Activated CD4-positive, alpha-beta T cell treated with anti-CD3 and anti-CD28 coated beads, Interleukin-2, Interleukin-6, amounts not matched to agents 100 ng/mL and 50 ng/mL, durations not matched to agents 16 hours and 8 hours (primary cell): ENCODE measurements at regions not wholly inside any gene's neighbourhood (a gene's known extent, or its start where the extent isn't known, plus 50 kb on each side); places are given as distances from the start of the nearest gene placed in this dataset.
"Not testable (repeated sequence)": the region's sequence is repeated elsewhere in the genome, so short reads cannot be mapped to it uniquely, and the experiment has no call there.

Experiments
- DNase-seq: peaks from one replicate; pipeline ENCODE4 v3.0.0-alpha.2; 2020

DNA sequence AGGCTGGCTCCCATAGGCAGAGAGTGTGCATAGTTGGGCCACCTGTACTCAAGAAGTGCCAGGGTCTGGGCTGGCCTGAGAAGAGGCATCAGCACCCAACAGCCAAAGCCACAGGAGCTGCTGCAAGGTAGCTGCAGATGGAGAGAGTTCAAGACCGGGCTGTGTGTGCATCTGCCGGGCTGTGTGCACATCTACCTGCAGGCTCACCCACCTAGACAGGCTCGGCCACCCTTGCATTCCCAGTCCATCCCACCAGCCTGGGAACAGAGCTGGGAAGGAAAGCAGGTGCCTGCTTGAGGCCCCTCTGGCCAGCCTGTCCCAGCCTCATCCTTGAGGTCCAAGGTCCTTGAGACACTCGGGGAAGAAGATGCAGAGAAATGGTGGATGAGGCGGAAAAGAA, 194.4 kb upstream of the AJAP1 start:
- no peak for DNase-seq

GRCh38 chr1:4460651-4461050, 193.8 kb upstream of the AJAP1 start:
- no peak for DNase-seq

DNA sequence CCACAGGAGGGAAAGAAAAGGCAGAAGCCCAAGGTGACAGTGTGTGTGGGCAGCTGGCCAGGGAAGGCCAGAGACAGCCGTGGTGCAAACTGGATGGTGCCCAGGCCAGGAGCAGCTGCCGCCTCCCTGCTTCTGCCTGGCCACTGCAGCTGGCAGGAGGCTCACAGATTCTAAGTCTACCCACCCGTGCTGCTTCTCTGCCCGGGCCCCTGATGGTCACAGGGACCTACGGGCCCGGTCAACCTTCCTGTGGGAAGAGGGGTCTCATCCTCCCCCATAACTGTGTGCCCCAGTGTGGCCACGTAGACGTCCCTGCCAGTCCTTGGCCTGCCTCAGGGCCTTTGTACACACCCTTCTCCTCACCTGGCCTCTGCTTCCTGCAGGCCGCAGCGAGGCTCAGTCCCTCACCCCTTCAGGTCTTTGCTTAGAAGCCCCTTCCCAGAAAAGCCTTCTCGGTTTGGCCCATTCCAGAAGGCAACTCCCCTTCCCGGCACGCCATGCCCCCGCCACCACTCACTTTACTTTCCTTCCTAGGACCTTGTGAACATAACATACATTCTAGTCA, 192.6 kb upstream of the AJAP1 start:
- no peak for DNase-seq

DNA sequence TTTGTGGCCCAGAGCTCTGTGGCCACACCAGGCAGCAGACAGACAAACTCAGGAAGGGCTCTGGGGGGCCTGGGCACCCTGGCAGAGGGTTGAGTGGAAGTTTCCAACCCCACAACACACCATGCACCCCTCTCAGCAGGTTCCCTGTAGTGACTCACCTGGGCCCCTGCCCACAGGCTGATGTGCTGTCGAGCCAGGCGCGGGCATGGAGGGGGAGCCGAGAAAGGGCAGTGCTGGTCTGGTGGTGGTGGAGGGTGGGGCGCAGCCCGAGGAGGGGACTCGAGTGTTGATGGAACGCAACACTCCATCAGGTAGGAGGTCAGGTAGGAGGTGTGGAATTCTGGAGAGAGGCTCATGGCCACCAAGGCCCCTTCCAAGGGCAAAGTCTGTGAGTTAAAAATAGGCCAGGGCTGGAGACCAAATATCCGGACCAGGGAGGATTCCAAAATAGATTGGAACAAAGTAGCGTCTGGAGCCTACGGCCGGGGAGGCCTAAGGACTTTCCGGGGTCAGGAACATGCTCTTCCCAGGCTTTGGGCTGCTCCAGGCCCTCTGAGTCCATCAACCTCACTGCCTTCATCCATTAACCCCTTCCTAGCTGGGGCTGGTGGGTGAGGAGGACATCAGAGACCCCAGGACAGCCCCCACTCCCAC, 191.5 kb upstream of the AJAP1 start:
- DNase-seq = no peak

GRCh38 chr1:4463631-4464030, 190.8 kb upstream of the AJAP1 start:
- no peak for DNase-seq

- no peak for DNase-seq
Measured at GRCh38 chr1:4464478-4464877, 189.9 kb upstream of the AJAP1 start.

- no peak for DNase-seq
Measured at GRCh38 chr1:4467241-4467640, 187.2 kb upstream of the AJAP1 start.

GRCh38 chr1:4468386-4468785, 186.0 kb upstream of the AJAP1 start:
- DNase-seq = no peak

GRCh38 chr1:4468804-4469514, 185.4 kb upstream of the AJAP1 start:
- DNase-seq = no peak

GRCh38 chr1:4476394-4476793, 178.0 kb upstream of the AJAP1 start:
- DNase-seq = no peak

DNA sequence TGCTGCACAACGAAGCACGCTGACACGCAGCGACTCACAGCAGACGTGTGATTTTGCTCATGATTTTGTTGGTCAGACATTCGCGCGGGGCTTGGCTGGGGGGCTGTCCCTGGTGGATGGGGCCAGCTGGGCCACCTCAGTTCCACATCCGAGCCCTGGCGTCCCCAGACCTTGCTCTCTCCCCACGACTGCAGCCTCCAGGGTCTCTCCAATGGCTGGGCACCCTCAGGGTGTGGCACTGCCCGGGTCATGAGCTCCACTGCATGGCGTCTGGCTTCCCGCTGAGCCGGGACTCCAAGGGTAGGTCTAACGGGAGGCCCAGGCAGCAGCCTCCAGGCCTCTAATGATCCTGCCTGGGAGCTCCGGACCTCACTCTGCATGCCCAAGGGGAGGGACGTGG, 173.0 kb upstream of the AJAP1 start:
- no peak for DNase-seq

DNA sequence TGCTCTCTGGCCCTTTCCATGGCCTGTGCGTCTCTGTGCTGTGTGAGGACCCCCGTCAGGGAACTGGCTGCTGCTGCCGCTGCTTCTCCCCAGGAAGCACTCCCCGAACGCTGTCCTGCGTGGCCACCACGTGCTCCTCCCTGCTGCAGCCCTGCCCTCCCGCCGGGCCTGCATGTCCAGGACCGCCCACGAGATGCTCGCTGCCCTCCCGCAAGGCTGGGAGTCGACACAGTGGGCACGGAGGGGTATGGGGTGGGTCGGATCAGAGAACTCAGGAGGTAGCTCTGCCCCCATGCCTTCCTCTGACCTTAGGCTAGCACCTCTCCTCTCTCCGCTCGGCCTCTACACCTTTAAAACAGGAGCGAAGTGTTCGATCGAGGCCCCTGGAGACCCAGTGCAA, 171.9 kb upstream of the AJAP1 start:
- DNase-seq = no peak

DNA sequence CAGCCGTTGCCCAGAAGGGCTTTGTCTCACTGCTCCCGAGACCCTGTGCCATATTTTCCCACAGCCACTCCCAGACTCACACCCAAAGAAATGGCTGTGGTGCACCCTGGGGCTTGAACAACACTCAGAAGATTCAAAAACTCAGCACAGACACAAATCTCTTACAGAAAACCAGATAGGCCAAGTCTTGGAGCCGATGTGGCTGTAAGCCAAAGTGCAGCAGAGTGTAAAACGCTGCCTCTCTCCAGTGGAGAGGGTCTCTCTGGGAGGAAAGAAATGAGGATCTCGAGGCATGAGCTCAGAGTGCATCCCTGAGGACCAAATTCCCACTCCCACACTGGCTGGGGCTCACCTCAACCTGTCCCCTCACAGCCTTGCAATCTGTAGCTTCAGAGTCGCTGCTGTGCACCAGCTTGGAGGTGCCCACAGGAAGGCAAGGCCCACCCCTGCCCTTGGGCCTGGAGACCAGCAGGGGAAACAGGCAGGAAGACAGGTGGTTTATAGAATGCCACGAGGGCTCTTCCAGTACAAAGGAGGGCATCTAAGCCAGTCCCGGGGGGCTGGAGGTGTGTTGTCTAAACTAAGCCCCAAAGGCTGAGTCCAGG, 171.3 kb upstream of the AJAP1 start:
- no peak for DNase-seq

DNA sequence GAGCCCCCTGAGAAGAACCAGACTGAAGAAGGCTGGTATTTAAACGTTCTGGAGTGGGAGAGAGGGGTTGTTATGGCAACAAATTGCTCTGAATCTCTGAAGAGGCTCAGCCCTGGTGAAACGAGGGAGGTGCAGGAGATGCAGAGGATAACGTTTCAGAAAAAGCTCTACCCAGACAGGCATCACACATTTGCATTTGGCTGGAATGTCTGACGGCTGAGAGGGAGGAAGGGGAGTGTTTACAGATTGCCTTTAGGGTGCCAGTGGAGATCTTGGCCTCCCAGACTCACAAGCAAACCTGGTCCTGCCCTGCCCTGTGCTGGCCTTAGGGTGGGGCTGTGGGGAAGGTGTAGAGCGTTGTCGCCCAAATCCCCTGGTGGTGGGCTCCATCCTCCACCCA, 169.0 kb upstream of the AJAP1 start:
- DNase-seq = no peak

- no peak for DNase-seq
Measured at GRCh38 chr1:4485878-4486277, 168.5 kb upstream of the AJAP1 start.

DNA sequence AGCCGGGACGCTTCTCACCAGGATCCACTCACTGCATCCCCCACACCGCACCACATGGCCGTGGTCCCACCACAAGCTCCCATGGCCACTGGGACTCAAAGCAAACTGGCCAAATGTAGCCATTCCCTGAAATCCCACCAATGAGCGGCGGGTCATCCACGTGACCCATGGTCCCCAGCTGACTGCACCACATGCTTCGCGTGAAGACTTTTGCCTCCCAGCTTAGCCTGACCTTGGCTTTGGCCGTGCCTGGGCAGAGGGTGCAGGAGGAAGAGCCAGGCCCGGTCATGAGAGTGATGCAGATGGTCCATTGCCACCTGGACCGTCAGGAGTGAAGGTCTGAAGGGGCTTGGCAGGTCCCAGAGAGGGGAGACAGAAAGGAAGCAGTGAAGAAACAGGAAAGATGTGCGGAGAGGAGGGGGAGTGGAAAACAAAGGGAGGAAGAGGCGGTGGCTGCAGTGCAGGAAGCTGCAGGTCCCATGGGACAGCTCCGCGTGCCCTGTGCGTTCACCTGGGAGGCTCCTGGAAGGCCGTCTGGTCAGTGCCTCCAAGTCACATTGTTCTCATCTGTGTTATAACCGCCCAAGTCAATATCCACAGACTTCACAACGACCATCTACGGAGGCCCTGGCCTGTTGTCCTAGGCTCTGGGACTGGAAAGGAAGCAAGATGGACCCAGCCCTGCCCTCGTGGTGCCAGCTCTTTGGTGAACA, 167.8 kb upstream of the AJAP1 start:
- no peak for DNase-seq

DNA sequence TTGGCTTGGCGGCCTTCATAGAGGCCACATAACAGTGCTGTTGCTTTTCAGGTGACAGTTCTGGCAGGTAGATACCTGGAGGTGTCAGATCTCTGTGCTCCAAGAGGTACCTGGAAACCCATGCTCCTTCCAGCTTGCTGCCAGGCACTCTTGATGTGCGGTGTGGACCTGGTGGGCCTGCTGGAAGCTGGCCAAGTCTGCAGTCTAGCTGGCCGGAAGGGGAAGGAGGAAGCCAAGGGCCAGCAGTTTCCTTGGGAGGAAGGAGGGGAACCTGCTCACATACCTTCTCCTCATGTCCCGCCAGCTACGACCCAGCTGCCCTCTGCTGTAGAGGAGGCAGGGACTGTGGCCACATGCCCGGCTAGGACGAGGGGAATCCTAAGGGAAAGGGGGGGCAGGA, 166.4 kb upstream of the AJAP1 start:
- no peak for DNase-seq

DNA sequence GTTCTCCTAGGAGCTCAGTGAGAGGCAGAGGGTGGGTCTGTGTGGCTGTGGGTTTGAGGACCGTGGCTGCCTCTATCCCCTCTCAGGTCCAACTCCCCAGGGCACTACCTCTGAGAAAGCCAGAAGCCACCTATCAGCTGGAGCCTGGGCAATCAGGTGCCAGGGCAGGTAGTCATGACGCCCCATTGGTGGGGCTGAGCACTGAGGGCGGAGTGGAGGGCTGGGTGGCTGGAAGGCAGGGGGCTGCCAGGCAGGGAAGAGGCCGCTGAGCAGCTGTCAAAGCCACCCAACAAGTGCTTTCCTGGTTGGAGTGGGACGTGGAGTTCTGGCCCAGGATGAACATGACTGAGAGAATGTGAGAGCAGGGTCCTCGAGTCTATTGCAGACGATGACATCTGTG, 164.9 kb upstream of the AJAP1 start:
- DNase-seq = no peak

GRCh38 chr1:4489992-4490391, 164.4 kb upstream of the AJAP1 start:
- not testable (repeated sequence) for DNase-seq

GRCh38 chr1:4494027-4494426, 160.4 kb upstream of the AJAP1 start:
- DNase-seq = no peak

- DNase-seq = no peak
Measured at GRCh38 chr1:4494558-4494957, 159.9 kb upstream of the AJAP1 start.

DNA sequence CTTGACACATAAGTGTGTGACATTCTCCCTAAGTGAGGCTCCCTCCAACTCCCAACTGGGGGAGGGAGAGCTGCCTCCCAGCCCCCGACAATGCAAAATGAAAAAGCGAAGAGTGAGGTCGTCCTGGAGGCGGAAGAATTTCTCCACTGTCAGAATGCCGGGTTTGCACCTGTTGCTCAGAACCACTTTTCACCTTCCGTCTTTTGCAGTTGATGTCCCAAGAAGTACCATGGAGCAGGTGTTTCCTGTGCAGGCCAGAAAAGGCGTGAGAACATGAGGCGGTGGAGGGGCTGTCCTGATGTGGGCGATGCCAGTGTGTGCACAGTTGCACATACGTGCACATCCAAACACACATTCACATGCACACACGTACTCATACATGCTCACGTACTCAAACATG, 158.6 kb upstream of the AJAP1 start:
- no peak for DNase-seq

GRCh38 chr1:4500441-4500840, 154.0 kb upstream of the AJAP1 start:
- DNase-seq = no peak

GRCh38 chr1:4506591-4506990, 147.8 kb upstream of the AJAP1 start:
- no peak for DNase-seq
